Upper lobe of right lung (tissue), 1 donor: ENCODE measurements at regions not wholly inside any gene's neighbourhood (a gene's known extent, or its start where the extent isn't known, plus 50 kb on each side); places are given as distances from the start of the nearest gene placed in this dataset.

Source experiments
- ATAC-seq: fragments of 200-7000 bp; cut with Tn5 transposase; one replicate; pipeline ENCODE4 v1.9.1; 2020; ENCODE audit warnings: mild to moderate bottlenecking, moderate library complexity
- DNase-seq: peaks from one replicate; pipeline ENCODE4 v3.0.0-alpha.2; 2020
- H3K27ac ChIP-seq: fragments of 200-600 bp; one replicate; pipeline ENCODE4 v1.8.0; 2022
- H3K27me3 ChIP-seq: fragments of 200-600 bp; one replicate; pipeline ENCODE4 v1.8.0; 2022; ENCODE audit warnings: mild to moderate bottlenecking
- H3K36me3 ChIP-seq: fragments of 200-600 bp; one replicate; pipeline ENCODE4 v1.8.0; 2022
- H3K4me1 ChIP-seq: fragments of 200-600 bp; one replicate; pipeline ENCODE4 v1.8.0; 2022
- H3K4me3 ChIP-seq: fragments of 200-600 bp; one replicate; pipeline ENCODE4 v1.8.0; 2022; ENCODE audit warnings: mild to moderate bottlenecking
- H3K9me3 ChIP-seq: fragments of 200-600 bp; one replicate; pipeline ENCODE4 v1.8.0; 2022
- intact Hi-C: fragments of 100-400 bp; cut with DNase I; formaldehyde crosslinking; loops from one replicate; pipeline ENCODE4 v1.11.0; 2022
- TF ChIP-seq, protein P1 (sequence below): fragments of 200-600 bp; IDR thresholded peaks from one replicate; pipeline ENCODE4 v1.8.0; 2022; ENCODE audit warnings: antibody characterized with exemption
- donor health status: DM: no; HTN: yes; CAD: no; lungs with severe emphysema.

DNA sequence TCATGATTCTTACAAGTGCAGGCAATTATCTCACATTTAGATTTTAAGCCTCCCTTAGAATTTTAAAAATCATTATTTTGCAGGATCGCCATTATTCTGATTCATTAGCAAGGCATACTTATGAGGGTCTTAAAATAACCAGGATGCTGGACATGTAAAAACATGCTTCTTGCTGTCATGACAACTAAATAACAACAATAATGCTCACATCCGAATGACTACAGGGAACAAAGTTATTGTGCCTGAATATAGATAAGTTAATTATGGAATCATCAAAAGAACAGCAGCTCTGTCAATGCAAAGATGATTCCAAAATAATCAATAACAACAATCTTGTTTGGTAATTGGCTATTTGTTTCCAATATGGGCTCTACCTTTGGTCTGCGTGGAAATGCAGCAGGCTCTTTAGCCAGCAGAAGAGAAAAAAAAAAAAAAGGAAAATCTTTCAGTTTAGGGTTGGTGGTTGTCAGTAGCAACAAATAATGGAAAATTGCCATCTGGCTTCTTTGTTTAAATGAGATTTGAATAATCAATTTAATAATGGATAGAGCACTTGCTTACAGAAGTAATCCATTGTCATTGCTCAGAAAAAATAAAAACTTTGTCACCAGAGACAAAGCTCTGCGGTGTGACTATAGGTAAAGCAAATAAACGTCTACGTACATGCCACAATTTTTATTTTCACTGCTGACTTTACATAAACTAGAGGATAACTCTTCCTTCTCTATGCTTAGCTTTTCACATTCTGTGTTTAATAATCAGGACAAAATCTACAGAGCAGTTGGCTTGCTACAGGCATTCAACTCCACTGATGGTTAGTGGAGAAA is 468.9 kb upstream of the TSHZ3 start:
- DNase-seq (no peak), ATAC-seq (no peak)
- Histone ChIP-seq H3K27ac (no peak overlapping the region), H3K4me3 (no peak overlapping the region), H3K4me1 (no peaks in the 10 kb centered on the region), H3K27me3 (no peaks in the 10 kb centered on the region), H3K9me3 (no peaks in the 10 kb centered on the region), H3K36me3 (no peaks in the 10 kb centered on the region)
- intact Hi-C loops, result no loop called here
- TF ChIP-seq, protein P1, sequence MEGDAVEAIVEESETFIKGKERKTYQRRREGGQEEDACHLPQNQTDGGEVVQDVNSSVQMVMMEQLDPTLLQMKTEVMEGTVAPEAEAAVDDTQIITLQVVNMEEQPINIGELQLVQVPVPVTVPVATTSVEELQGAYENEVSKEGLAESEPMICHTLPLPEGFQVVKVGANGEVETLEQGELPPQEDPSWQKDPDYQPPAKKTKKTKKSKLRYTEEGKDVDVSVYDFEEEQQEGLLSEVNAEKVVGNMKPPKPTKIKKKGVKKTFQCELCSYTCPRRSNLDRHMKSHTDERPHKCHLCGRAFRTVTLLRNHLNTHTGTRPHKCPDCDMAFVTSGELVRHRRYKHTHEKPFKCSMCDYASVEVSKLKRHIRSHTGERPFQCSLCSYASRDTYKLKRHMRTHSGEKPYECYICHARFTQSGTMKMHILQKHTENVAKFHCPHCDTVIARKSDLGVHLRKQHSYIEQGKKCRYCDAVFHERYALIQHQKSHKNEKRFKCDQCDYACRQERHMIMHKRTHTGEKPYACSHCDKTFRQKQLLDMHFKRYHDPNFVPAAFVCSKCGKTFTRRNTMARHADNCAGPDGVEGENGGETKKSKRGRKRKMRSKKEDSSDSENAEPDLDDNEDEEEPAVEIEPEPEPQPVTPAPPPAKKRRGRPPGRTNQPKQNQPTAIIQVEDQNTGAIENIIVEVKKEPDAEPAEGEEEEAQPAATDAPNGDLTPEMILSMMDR, result no peak

- ATAC-seq, result no peak
- Histone ChIP-seq H3K36me3 (no peaks in the 10 kb centered on the region), H3K9me3 (no peaks in the 10 kb centered on the region), H3K4me3 (no peak overlapping the region), H3K27me3 (no peaks in the 10 kb centered on the region), H3K27ac (no peak overlapping the region), H3K4me1 (no peaks in the 10 kb centered on the region)
- TF ChIP-seq, protein P1, result no peak
- no peak for DNase-seq
- intact Hi-C loops, result no loop called here
Observed at GRCh38 chr19:31818798-31819105, 469.5 kb upstream of the TSHZ3 start.

DNA sequence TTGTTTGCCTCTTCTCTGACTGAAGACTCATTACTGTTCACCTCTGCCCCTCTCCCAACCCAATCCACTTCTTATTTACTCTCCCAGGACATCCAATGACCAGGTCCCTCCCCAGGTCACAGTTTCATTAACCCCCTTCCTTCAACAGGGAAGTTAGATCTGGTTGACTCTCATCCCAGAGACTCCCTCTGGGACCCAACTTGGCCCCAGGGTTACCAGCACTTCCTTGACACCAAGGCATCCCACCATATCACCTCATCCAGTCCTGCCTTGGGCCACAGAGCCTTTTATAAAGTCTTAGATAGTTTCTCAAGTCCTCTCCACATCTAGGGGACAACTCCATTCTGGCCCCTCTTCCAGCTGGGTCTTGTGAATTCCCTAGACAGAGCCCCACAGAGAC is 470.6 kb upstream of the TSHZ3 start:
- no peaks in the 10 kb centered on the region for H3K27me3 ChIP-seq
- DNase-seq (no peak), ATAC-seq (no peak)
- TF ChIP-seq, protein P1, result no peak
- no peaks in the 10 kb centered on the region for H3K36me3 ChIP-seq
- intact Hi-C loops, result no loop called here
- H3K9me3 ChIP-seq, result no peaks in the 10 kb centered on the region
- no peak overlapping the region for H3K27ac ChIP-seq
- H3K4me1 ChIP-seq, result no peaks in the 10 kb centered on the region
- no peak overlapping the region for H3K4me3 ChIP-seq

GRCh38 chr19:31821346-31821745 is 472.1 kb upstream of the TSHZ3 start:
- no peaks in the 10 kb centered on the region for H3K36me3 ChIP-seq
- no peak overlapping the region for H3K4me3 ChIP-seq
- no peaks in the 10 kb centered on the region for H3K4me1 ChIP-seq
- H3K27ac ChIP-seq, result no peak overlapping the region
- ATAC-seq (no peak), DNase-seq (no peak)
- TF ChIP-seq, protein P1, result no peak
- no peaks in the 10 kb centered on the region for H3K9me3 ChIP-seq
- intact Hi-C loops, result no loop called here
- no peaks in the 10 kb centered on the region for H3K27me3 ChIP-seq

GRCh38 chr19:31825134-31826094 is 476.2 kb upstream of the TSHZ3 start:
- no peak overlapping the region for H3K27ac ChIP-seq

More at GRCh38 chr19:31825134-31826094, 476.2 kb upstream of the TSHZ3 start:
- intact Hi-C loops, result no loop called here
- DNase-seq (no peak), ATAC-seq (no peak)
- no peaks in the 10 kb centered on the region for H3K4me1 ChIP-seq
- no peaks in the 10 kb centered on the region for H3K36me3 ChIP-seq
- TF ChIP-seq, protein P1, result no peak
- H3K9me3 ChIP-seq, result no peaks in the 10 kb centered on the region
- no peak overlapping the region for H3K4me3 ChIP-seq
- no peaks in the 10 kb centered on the region for H3K27me3 ChIP-seq
